Body of pancreas (tissue), 4 donors: ENCODE measurements at regions not wholly inside any gene's neighbourhood (a gene's known extent, or its start where the extent isn't known, plus 50 kb on each side); places are given as distances from the start of the nearest gene placed in this dataset.

Experiments
- ATAC-seq: fragments of 150-250 bp; one replicate; pipeline ENCODE4 v1.9.1; 2016
- DNase-seq, 4 donors: peaks; one replicate each; pipeline ENCODE4 v3.0.0-alpha.2; 2019
- H3K27ac ChIP-seq, 4 donors: fragments of 200-600 bp; sonication (generic); 1 replicate in 3 of 4; 2 replicates in 1 of 4; pipeline versions ENCODE4 v1.5.1 to v1.6.1; 2016 to 2019; ENCODE audit warnings: mild to moderate bottlenecking in 1 of 4, mixed read lengths in 1 of 4, moderate library complexity in 1 of 4
- H3K27me3 ChIP-seq, 2 donors: fragments of 200-600 bp; sonication (generic); one replicate each; pipeline ENCODE4 v1.6.0; 2016; ENCODE audit warnings: mild to moderate bottlenecking in 1 of 2
- H3K36me3 ChIP-seq, 2 donors: fragments of 200-600 bp; sonication (generic); replicated peaks in 1 of 2; 2 replicates each; pipeline ENCODE4 v1.5.1; 2016; ENCODE audit warnings: low read depth in 2 of 2; ENCODE audit not compliant: insufficient read depth in 1 of 2
- H3K4me1 ChIP-seq: fragments of 200-600 bp; sonication (generic); one replicate; pipeline ENCODE4 v1.6.0; 2016
- H3K4me3 ChIP-seq, 2 donors: fragments of 200-600 bp; sonication (generic); 1 replicate in 1 of 2; 2 replicates in 1 of 2; pipeline ENCODE4 v1.5.1; 2016 to 2019
- H3K9me3 ChIP-seq, 3 donors: fragments of 200-600 bp; sonication (generic); 1 replicate in 2 of 3; 2 replicates in 1 of 3; pipeline ENCODE4 v1.5.1; 2016
- CTCF ChIP-seq, 7 experiments: fragments of 450-650 bp in 4 of 7; fragments of 200-600 bp in 3 of 7; sonication (generic) in 3 of 7; IDR thresholded peaks; one replicate each; pipeline ENCODE4 v1.5.1; 2016 to 2019; ENCODE audit warnings: antibody characterized with exemption in 7 of 7
- POLR2A ChIP-seq, 3 donors: fragments of 450-650 bp; IDR thresholded peaks; one replicate each; pipeline ENCODE4 v1.6.1; 2016; ENCODE audit warnings: antibody characterized with exemption in 3 of 3, mild to moderate bottlenecking in 2 of 3
- WGBS, 2 donors: methylation state at CpG; one replicate each; pipeline ENCODE4 v1.1.5; 2017; 5-methylcytosine and 5-hydroxymethylcytosine counted together
- intact Hi-C: fragments of 100-400 bp; cut with DNase I; formaldehyde crosslinking; loops from one replicate; pipeline ENCODE4 v1.15.1; 2023

DNA sequence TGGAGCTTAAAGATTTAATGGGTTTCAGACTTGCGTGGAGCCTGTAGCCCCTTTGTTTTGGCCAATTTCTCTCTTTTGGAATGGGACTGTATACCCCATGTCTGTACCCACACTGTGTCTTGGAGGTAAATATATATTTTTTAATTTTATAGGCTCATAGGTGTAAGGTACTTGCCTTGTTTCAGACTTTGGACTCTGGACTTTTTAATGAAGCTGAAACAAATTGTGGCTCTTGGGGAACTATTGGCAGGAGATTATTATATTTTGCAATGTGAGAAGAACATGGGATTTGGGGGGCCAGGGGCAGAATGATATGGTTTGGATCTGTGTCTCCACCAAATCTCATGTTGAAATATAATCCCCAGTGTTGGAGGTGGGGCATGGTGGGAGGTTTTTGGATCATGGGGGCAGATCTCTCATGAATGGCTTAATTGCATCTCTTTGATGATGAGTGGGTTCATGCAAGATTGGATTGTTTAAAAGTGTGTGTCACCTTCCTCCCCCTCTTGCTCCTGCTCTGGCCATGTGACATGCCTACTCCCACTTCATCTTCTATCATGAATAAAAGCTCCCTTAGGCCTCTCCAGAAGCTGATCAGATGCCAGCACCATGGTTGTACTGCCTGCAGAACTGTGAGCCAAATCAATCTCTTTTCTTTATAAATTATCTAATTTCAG is 74.1 kb upstream of the ARHGAP20 start:
- WGBS, 2 donors: 86% methylated on average over 1 of the region's 1 CpG
- no peak overlapping the region for H3K4me3 ChIP-seq
- DNase-seq (no peak), ATAC-seq (no peak)
- H3K36me3 ChIP-seq: no peaks in the 10 kb centered on the region
- H3K4me1 ChIP-seq: no peaks in the 10 kb centered on the region
- no peak for TF ChIP-seq POLR2A (IDR thresholded peaks at IDR 0.05)
- no peak for TF ChIP-seq CTCF (IDR thresholded peaks at IDR 0.05)
- no peaks in the 10 kb centered on the region for H3K27me3 ChIP-seq
- intact Hi-C loops: no loop called here
- H3K9me3 ChIP-seq: peaks cover 0 to 6% (median 0%) of the 10 kb centered on the region in 3 donors
- no peak overlapping the region for H3K27ac ChIP-seq

- intact Hi-C loops: no loop called here
- no peak overlapping the region for H3K4me3 ChIP-seq
- H3K9me3 ChIP-seq: peaks cover 0 to 6% (median 0%) of the 10 kb centered on the region in 3 donors
- ATAC-seq (no peak), DNase-seq (no peak)
- TF ChIP-seq POLR2A (IDR thresholded peaks at IDR 0.05) (no peak), CTCF (IDR thresholded peaks at IDR 0.05) (no peak)
- WGBS, 2 donors: 93 to 96% methylated on average over 2 of the region's 2 CpGs
- no peak overlapping the region for H3K27ac ChIP-seq
- H3K36me3 ChIP-seq: no peaks in the 10 kb centered on the region
- no peaks in the 10 kb centered on the region for H3K27me3 ChIP-seq
- H3K4me1 ChIP-seq: no peaks in the 10 kb centered on the region
Measured at GRCh38 chr11:110785398-110785797, 73.2 kb upstream of the ARHGAP20 start.

DNA sequence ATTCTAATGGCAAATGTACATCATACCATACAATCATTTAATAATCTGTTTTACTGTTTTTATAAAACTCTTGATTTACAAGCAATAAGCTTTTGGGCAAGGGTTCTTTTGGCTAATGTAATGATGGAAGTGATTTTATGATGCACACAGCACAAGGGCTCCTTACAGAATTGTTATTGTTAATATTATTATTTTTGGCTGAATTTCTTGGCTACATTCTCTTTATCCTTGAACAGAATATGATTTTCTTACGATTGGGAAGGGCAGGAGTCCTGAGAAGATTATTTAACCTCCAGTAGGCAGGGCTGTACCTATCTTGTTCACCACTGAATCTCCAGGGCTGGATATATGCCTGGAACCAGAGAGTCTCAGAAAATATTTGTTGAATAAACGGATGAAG is 70.4 kb upstream of the ARHGAP20 start:
- Histone ChIP-seq H3K27ac (no peak overlapping the region), H3K9me3 (peaks cover 0 to 10% (median 0%) of the 10 kb centered on the region in 3 donors), H3K36me3 (no peaks in the 10 kb centered on the region), H3K4me1 (no peaks in the 10 kb centered on the region), H3K27me3 (no peaks in the 10 kb centered on the region), H3K4me3 (no peak overlapping the region)
- TF ChIP-seq POLR2A (IDR thresholded peaks at IDR 0.05) (no peak), CTCF (IDR thresholded peaks at IDR 0.05) (no peak)
- no peak for ATAC-seq
- intact Hi-C loops: no loop called here
- no peak for DNase-seq
- WGBS, 2 donors: 25 to 37% methylated on average over 2 of the region's 2 CpGs

- Histone ChIP-seq H3K4me3 (no peak overlapping the region), H3K9me3 (peaks cover 0 to 5% (median 0%) of the 10 kb centered on the region in 3 donors), H3K27me3 (no peaks in the 10 kb centered on the region), H3K27ac (no peak overlapping the region), H3K4me1 (no peaks in the 10 kb centered on the region), H3K36me3 (no peaks in the 10 kb centered on the region)
- WGBS, 2 donors: 68 to 82% methylated on average over 3 of the region's 3 CpGs
- intact Hi-C loops: no loop called here
- TF ChIP-seq CTCF (IDR thresholded peaks at IDR 0.05) (no peak), POLR2A (IDR thresholded peaks at IDR 0.05) (no peak)
- no peak for ATAC-seq
- DNase-seq: no peak
Measured at GRCh38 chr11:110779108-110779507, 66.9 kb upstream of the ARHGAP20 start.

DNA sequence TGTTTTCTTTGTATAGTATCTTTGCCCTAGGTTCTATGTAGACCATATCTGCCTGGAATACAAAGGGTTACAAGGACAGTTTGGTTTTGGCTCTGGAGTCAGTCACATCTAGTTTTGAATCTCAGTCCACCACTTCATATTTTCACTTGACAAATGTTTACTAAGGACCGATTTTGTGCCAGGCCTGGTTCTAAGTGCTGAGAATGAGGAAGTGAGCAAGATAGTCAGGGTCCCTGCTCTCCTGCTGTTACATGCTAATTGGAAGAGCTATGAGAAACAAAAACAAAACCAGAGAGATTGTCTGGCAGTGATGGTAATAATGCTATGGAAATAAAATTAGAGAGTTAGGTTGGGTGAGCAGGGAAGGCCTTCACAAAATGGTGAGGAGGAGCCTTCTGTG is 66.1 kb upstream of the ARHGAP20 start:
- TF ChIP-seq POLR2A (IDR thresholded peaks at IDR 0.05) (no peak), CTCF (IDR thresholded peaks at IDR 0.05) (no peak)

More for the DNA sequence above, 66.1 kb upstream of the ARHGAP20 start:
- H3K36me3 ChIP-seq: no peaks in the 10 kb centered on the region
- no peak overlapping the region for H3K4me3 ChIP-seq
- WGBS, 2 donors: 19 to 29% methylated on average over 1 of the region's 1 CpG
- H3K27me3 ChIP-seq: no peaks in the 10 kb centered on the region
- H3K4me1 ChIP-seq: no peaks in the 10 kb centered on the region
- ATAC-seq (no peak), DNase-seq (no peak)
- peak overlapping the region in 1 of 4 donors; percentile 26 for H3K27ac ChIP-seq
- intact Hi-C loops: no loop called here
- H3K9me3 ChIP-seq: peaks cover 0 to 5% (median 0%) of the 10 kb centered on the region in 3 donors
